WTC11 (cell line): ENCODE measurements at regions not wholly inside any gene's neighbourhood (a gene's known extent, or its start where the extent isn't known, plus 50 kb on each side); places are given as distances from the start of the nearest gene placed in this dataset.

Source experiments
- ATAC-seq: fragments of 200-7000 bp; cut with Tn5 transposase; 2 replicates; pipeline ENCODE4 v1.10.0; 2021; ENCODE audit warnings: mild to moderate bottlenecking, moderate library complexity
- CTCF ChIA-PET: fragments of 300-600 bp; sonication (Branson Sonifier 250); formaldehyde crosslinking; loops from one replicate; lab custom pipeline; 2021; ENCODE audit warnings: antibody characterized with exemption; lab: Charles Lee
- POLR2A ChIA-PET: fragments of 350-600 bp; sonication (Branson Sonifier 250); formaldehyde crosslinking; loops from one replicate; lab custom pipeline; 2021; ENCODE audit warnings: antibody characterized with exemption; lab: Charles Lee
- DNase-seq: peaks from one replicate; pipeline ENCODE4 v3.0.0; 2021; ENCODE audit warnings: low spot score
- H3K27ac Mint-ChIP-seq: 2 replicates; pipeline ENCODE4 v1.8.0; 2021; ENCODE audit warnings: mixed read lengths
- H3K27me3 Mint-ChIP-seq: 2 replicates; pipeline ENCODE4 v1.8.0; 2021; ENCODE audit warnings: low read depth, mild to moderate bottlenecking, moderate library complexity, mixed read lengths
- H3K36me3 Mint-ChIP-seq: 2 replicates; pipeline ENCODE4 v1.8.0; 2021; ENCODE audit warnings: mixed read lengths
- H3K4me1 Mint-ChIP-seq: 2 replicates; pipeline ENCODE4 v1.8.0; 2022; ENCODE audit warnings: mixed read lengths
- H3K4me3 Mint-ChIP-seq: 2 replicates; pipeline ENCODE4 v1.8.0; 2021; ENCODE audit warnings: mild to moderate bottlenecking, moderate library complexity, mixed read lengths
- H3K9me3 Mint-ChIP-seq: 2 replicates; pipeline ENCODE4 v1.8.0; 2021; ENCODE audit warnings: mixed read lengths
- CREM ChIP-seq: sonication (generic); formaldehyde crosslinking; IDR thresholded peaks from 2 replicates; pipeline ENCODE4 v1.8.1; 2022; ENCODE audit warnings: mild to moderate bottlenecking, missing genetic modification reagents, moderate library complexity
- ERG ChIP-seq: fragments of 250-450 bp; sonication (Bioruptor Pico); IDR thresholded peaks from 2 replicates; pipeline ENCODE4 v1.8.0; 2021; ENCODE audit warnings: mild to moderate bottlenecking
- ESRRA ChIP-seq: sonication (generic); formaldehyde crosslinking; IDR thresholded peaks from 2 replicates; pipeline ENCODE4 v1.8.1; 2022; ENCODE audit warnings: mild to moderate bottlenecking, missing genetic modification reagents, borderline replicate concordance
- IRF1 ChIP-seq: sonication (generic); formaldehyde crosslinking; IDR thresholded peaks from 2 replicates; pipeline ENCODE4 v1.8.0; 2023; ENCODE audit warnings: missing genetic modification reagents
- IRF2 ChIP-seq: sonication (generic); formaldehyde crosslinking; IDR thresholded peaks from 2 replicates; pipeline ENCODE4 v1.8.0; 2022; ENCODE audit warnings: low read depth, missing genetic modification reagents, borderline replicate concordance
- MLX ChIP-seq: sonication (generic); formaldehyde crosslinking; IDR thresholded peaks from 2 replicates; pipeline ENCODE4 v1.8.1; 2023; ENCODE audit warnings: mild to moderate bottlenecking, missing genetic modification reagents, moderate library complexity
- PREB ChIP-seq: sonication (generic); formaldehyde crosslinking; IDR thresholded peaks from 2 replicates; pipeline ENCODE4 v1.8.1; 2022; ENCODE audit warnings: mild to moderate bottlenecking, missing genetic modification reagents, moderate library complexity, borderline replicate concordance
- ZBTB21 ChIP-seq: sonication (generic); formaldehyde crosslinking; IDR thresholded peaks from 2 replicates; pipeline ENCODE4 v1.8.1; 2023; ENCODE audit warnings: mild to moderate bottlenecking, missing genetic modification reagents, borderline replicate concordance
- ZNF121 ChIP-seq: sonication (generic); formaldehyde crosslinking; IDR thresholded peaks from 2 replicates; pipeline ENCODE4 v1.8.0; 2023; ENCODE audit warnings: missing genetic modification reagents
- ZNF425 ChIP-seq: fragments of 250-450 bp; sonication (Bioruptor Pico); conservative IDR thresholded peaks from 2 replicates; pipeline ENCODE4 v1.9.0; 2021; ENCODE audit warnings: mild to moderate bottlenecking
- TF ChIP-seq, protein P1 (sequence below): sonication (generic); formaldehyde crosslinking; IDR thresholded peaks from 2 replicates; pipeline ENCODE4 v1.8.1; 2023; ENCODE audit warnings: mild to moderate bottlenecking, moderate library complexity, missing genetic modification reagents
- TF ChIP-seq, protein P2 (sequence below): sonication (generic); formaldehyde crosslinking; IDR thresholded peaks from 2 replicates; pipeline ENCODE4 v1.8.1; 2022; ENCODE audit warnings: missing genetic modification reagents, borderline replicate concordance
- TF ChIP-seq, protein P3 (sequence below): sonication (generic); formaldehyde crosslinking; IDR thresholded peaks from 2 replicates; pipeline ENCODE4 v1.8.1; 2023; ENCODE audit warnings: mild to moderate bottlenecking, missing genetic modification reagents, moderate library complexity

GRCh38 chr5:56681346-56681745 lies 134.0 kb upstream of the MAP3K1 start (continued):
- TF ChIP-seq ESRRA (no peak), ERG (CRISPR knock-in tag) (no peak), ZNF121 (CRISPR knock-in tag) (no peak), IRF2 (CRISPR knock-in tag) (no peak), MLX (CRISPR knock-in tag) (no peak)
- TF ChIP-seq, protein P1, sequence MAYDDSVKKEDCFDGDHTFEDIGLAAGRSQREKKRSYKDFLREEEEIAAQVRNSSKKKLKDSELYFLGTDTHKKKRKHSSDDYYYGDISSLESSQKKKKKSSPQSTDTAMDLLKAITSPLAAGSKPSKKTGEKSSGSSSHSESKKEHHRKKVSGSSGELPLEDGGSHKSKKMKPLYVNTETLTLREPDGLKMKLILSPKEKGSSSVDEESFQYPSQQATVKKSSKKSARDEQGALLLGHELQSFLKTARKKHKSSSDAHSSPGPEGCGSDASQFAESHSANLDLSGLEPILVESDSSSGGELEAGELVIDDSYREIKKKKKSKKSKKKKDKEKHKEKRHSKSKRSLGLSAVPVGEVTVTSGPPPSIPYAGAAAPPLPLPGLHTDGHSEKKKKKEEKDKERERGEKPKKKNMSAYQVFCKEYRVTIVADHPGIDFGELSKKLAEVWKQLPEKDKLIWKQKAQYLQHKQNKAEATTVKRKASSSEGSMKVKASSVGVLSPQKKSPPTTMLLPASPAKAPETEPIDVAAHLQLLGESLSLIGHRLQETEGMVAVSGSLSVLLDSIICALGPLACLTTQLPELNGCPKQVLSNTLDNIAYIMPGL (CRISPR knock-in tag), result no peak

GRCh38 chr5:56680731-56681130 lies 134.6 kb upstream of the MAP3K1 start:
- H3K27me3 Mint-ChIP-seq, result peaks cover 3% of the 10 kb centered on the region; the same call in 1 of the 2 replicates
- TF ChIP-seq PREB, result no peak
- no peak for TF ChIP-seq ZNF425 (CRISPR knock-in tag)
- TF ChIP-seq, protein P2, sequence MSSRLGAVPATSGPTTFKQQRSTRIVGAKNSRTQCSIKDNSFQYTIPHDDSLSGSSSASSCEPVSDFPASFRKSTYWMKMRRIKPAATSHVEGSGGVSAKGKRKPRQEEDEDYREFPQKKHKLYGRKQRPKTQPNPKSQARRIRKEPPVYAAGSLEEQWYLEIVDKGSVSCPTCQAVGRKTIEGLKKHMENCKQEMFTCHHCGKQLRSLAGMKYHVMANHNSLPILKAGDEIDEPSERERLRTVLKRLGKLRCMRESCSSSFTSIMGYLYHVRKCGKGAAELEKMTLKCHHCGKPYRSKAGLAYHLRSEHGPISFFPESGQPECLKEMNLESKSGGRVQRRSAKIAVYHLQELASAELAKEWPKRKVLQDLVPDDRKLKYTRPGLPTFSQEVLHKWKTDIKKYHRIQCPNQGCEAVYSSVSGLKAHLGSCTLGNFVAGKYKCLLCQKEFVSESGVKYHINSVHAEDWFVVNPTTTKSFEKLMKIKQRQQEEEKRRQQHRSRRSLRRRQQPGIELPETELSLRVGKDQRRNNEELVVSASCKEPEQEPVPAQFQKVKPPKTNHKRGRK, result no peak
- TF ChIP-seq, protein P3, sequence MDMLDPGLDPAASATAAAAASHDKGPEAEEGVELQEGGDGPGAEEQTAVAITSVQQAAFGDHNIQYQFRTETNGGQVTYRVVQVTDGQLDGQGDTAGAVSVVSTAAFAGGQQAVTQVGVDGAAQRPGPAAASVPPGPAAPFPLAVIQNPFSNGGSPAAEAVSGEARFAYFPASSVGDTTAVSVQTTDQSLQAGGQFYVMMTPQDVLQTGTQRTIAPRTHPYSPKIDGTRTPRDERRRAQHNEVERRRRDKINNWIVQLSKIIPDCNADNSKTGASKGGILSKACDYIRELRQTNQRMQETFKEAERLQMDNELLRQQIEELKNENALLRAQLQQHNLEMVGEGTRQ (CRISPR knock-in tag), result no peak
- no peak for TF ChIP-seq ZBTB21
- TF ChIP-seq CREM (CRISPR knock-in tag), result no peak
- no peak for TF ChIP-seq IRF1
- TF ChIP-seq, all 79 proteins: peak for 0
- no peaks in the 10 kb centered on the region for H3K36me3 Mint-ChIP-seq
- H3K4me3 Mint-ChIP-seq, result no peak overlapping the region
- no peaks in the 10 kb centered on the region for H3K9me3 Mint-ChIP-seq
- no peak for ATAC-seq
- H3K4me1 Mint-ChIP-seq, result peaks cover 9% of the 10 kb centered on the region
- H3K27ac Mint-ChIP-seq, result no peak overlapping the region
- DNase-seq, result no peak
- POLR2A ChIA-PET, result no interaction called here
- CTCF ChIA-PET, result no interaction called here
